Chondrocyte (in vitro differentiated cells): ENCODE measurements at regions not wholly inside any gene's neighbourhood (a gene's known extent, or its start where the extent isn't known, plus 50 kb on each side); places are given as distances from the start of the nearest gene placed in this dataset.

Source experiments
- DNase-seq: peaks from one replicate; pipeline ENCODE4 v3.0.0; 2021; ENCODE audit warnings: mixed read lengths, low spot score
- H3K27ac Mint-ChIP-seq: one replicate; pipeline ENCODE4 v1.8.0; 2021; ENCODE audit warnings: mild to moderate bottlenecking, moderate library complexity, mixed read lengths; ENCODE audit not compliant: unreplicated experiment
- H3K27me3 Mint-ChIP-seq: 2 replicates; pipeline ENCODE4 v1.8.0; 2021; ENCODE audit warnings: low read depth, mixed read lengths
- H3K36me3 Mint-ChIP-seq: 2 replicates; pipeline ENCODE4 v1.8.0; 2021; ENCODE audit warnings: low read depth, mixed read lengths
- H3K4me1 Mint-ChIP-seq: 2 replicates; pipeline ENCODE4 v1.8.0; 2021; ENCODE audit warnings: low read depth, mild to moderate bottlenecking, mixed read lengths
- H3K4me3 Mint-ChIP-seq: one replicate; pipeline ENCODE4 v1.8.0; 2021; ENCODE audit warnings: mild to moderate bottlenecking, moderate library complexity, mixed read lengths; ENCODE audit not compliant: unreplicated experiment
- H3K9me3 Mint-ChIP-seq: 2 replicates; pipeline ENCODE4 v1.8.0; 2021; ENCODE audit warnings: low read depth, mixed read lengths
- CTCF ChIP-seq: fragments of 200-600 bp; sonication (generic); IDR thresholded peaks from 2 replicates; pipeline ENCODE4 v1.5.0; 2021; ENCODE audit warnings: antibody characterized with exemption, mild to moderate bottlenecking, moderate library complexity

- no peak overlapping the region for H3K4me3 Mint-ChIP-seq
- H3K9me3 Mint-ChIP-seq = peaks cover 3% of the 10 kb centered on the region
- H3K27ac Mint-ChIP-seq = no peak overlapping the region
- H3K27me3 Mint-ChIP-seq = no peaks in the 10 kb centered on the region
- peaks cover 40% of the 10 kb centered on the region for H3K4me1 Mint-ChIP-seq
- H3K36me3 Mint-ChIP-seq = no peaks in the 10 kb centered on the region
- no peak for TF ChIP-seq CTCF
- no peak for DNase-seq
Observed at GRCh38 chr11:106400949-106401570, 323.6 kb downstream of the AASDHPPT start.

- H3K4me1 Mint-ChIP-seq = peaks cover 24% of the 10 kb centered on the region
- no peaks in the 10 kb centered on the region for H3K36me3 Mint-ChIP-seq
- H3K27ac Mint-ChIP-seq = no peak overlapping the region
- H3K27me3 Mint-ChIP-seq = no peaks in the 10 kb centered on the region
- H3K9me3 Mint-ChIP-seq = peaks cover 3% of the 10 kb centered on the region
- DNase-seq = no peak
- H3K4me3 Mint-ChIP-seq = no peak overlapping the region
- TF ChIP-seq CTCF = no peak
Observed at GRCh38 chr11:106403751-106404150, 326.3 kb downstream of the AASDHPPT start.

- peaks cover 3% of the 10 kb centered on the region for H3K9me3 Mint-ChIP-seq
- no peaks in the 10 kb centered on the region for H3K36me3 Mint-ChIP-seq
- H3K4me1 Mint-ChIP-seq = no peaks in the 10 kb centered on the region
- H3K27me3 Mint-ChIP-seq = no peaks in the 10 kb centered on the region
- H3K4me3 Mint-ChIP-seq = no peak overlapping the region
- no peak overlapping the region for H3K27ac Mint-ChIP-seq
- no peak for DNase-seq
- TF ChIP-seq CTCF = no peak
Observed at GRCh38 chr11:106409222-106409621, 331.8 kb downstream of the AASDHPPT start.

GRCh38 chr11:106409671-106410070, 332.2 kb downstream of the AASDHPPT start:
- no peak overlapping the region for H3K4me3 Mint-ChIP-seq
- no peaks in the 10 kb centered on the region for H3K36me3 Mint-ChIP-seq
- no peak overlapping the region for H3K27ac Mint-ChIP-seq
- peaks cover 3% of the 10 kb centered on the region for H3K4me1 Mint-ChIP-seq
- no peaks in the 10 kb centered on the region for H3K27me3 Mint-ChIP-seq
- no peak for DNase-seq
- H3K9me3 Mint-ChIP-seq = peaks cover 3% of the 10 kb centered on the region
- TF ChIP-seq CTCF = no peak

GRCh38 chr11:106410902-106411301, 333.4 kb downstream of the AASDHPPT start:
- H3K27me3 Mint-ChIP-seq = no peaks in the 10 kb centered on the region
- H3K4me1 Mint-ChIP-seq = peaks cover 4% of the 10 kb centered on the region
- H3K4me3 Mint-ChIP-seq = no peak overlapping the region
- no peaks in the 10 kb centered on the region for H3K36me3 Mint-ChIP-seq
- H3K27ac Mint-ChIP-seq = no peak overlapping the region
- H3K9me3 Mint-ChIP-seq = no peaks in the 10 kb centered on the region
- no peak for TF ChIP-seq CTCF
- DNase-seq = no peak
